ENCODE measurements at regions not wholly inside any gene's neighbourhood (a gene's known extent, or its start where the extent isn't known, plus 50 kb on each side); places are given as distances from the start of the nearest gene placed in this dataset.
A peak's percentile ranks its signal among the peaks of the same experiment; 100 is the strongest.

- DNase-seq (ENCODE audit: low spot score), result no peak
Observed at GRCh38 chr3:188066141-188066540, 87.8 kb upstream of the LPP start.

GRCh38 chr3:188067932-188068331 is 86.0 kb upstream of the LPP start:
- DNase-seq (ENCODE audit: low spot score), result no peak

GRCh38 chr3:188068342-188068741 is 85.6 kb upstream of the LPP start:
- no peak for DNase-seq (ENCODE audit: low spot score)

- no peak for DNase-seq (ENCODE audit: low spot score)
Observed at GRCh38 chr3:188071636-188072035, 82.3 kb upstream of the LPP start.

- DNase-seq (ENCODE audit: low spot score), result no peak
Observed at GRCh38 chr3:188076176-188076575, 77.8 kb upstream of the LPP start.

- DNase-seq (ENCODE audit: low spot score), result no peak
Observed at GRCh38 chr3:188077160-188077799, 76.7 kb upstream of the LPP start.

- no peak for DNase-seq (ENCODE audit: low spot score)
Observed at GRCh38 chr3:188080091-188080490, 73.9 kb upstream of the LPP start.

- peak; percentile 20 for DNase-seq (ENCODE audit: low spot score)
Observed at GRCh38 chr3:188082031-188082430, 71.9 kb upstream of the LPP start.

GRCh38 chr3:188082450-188082849 is 71.5 kb upstream of the LPP start:
- DNase-seq (ENCODE audit: low spot score), result no peak

- DNase-seq (ENCODE audit: low spot score), result no peak
Observed at GRCh38 chr3:188083011-188083410, 70.9 kb upstream of the LPP start.

- DNase-seq (ENCODE audit: low spot score), result peak; percentile 81
Observed at GRCh38 chr3:188084752-188085583, 69.0 kb upstream of the LPP start.

- DNase-seq (ENCODE audit: low spot score), result peak; percentile 69
Observed at GRCh38 chr3:188085584-188086560, 68.1 kb upstream of the LPP start.

GRCh38 chr3:188088948-188089685 is 64.8 kb upstream of the LPP start:
- DNase-seq (ENCODE audit: low spot score), result peak; percentile 30

GRCh38 chr3:188090620-188091309 is 63.2 kb upstream of the LPP start:
- peak; percentile 35 for DNase-seq (ENCODE audit: low spot score)

GRCh38 chr3:188091746-188092145 is 62.2 kb upstream of the LPP start:
- DNase-seq (ENCODE audit: low spot score), result peak; percentile 60

- DNase-seq (ENCODE audit: low spot score), result peak; percentile 98
Observed at GRCh38 chr3:188092648-188093047, 61.3 kb upstream of the LPP start.

GRCh38 chr3:188095431-188095830 is 58.5 kb upstream of the LPP start:
- no peak for DNase-seq (ENCODE audit: low spot score)

GRCh38 chr3:188097791-188098190 is 56.2 kb upstream of the LPP start:
- DNase-seq (ENCODE audit: low spot score), result peak; percentile 53

GRCh38 chr3:188099907-188100306 is 54.0 kb upstream of the LPP start:
- DNase-seq (ENCODE audit: low spot score), result no peak

GRCh38 chr3:188102861-188103547 is 51.0 kb upstream of the LPP start:
- DNase-seq (ENCODE audit: low spot score), result no peak

All from NAMALWA (cell line).